GM19395 (cell line): ENCODE measurements at regions not wholly inside any gene's neighbourhood (a gene's known extent, or its start where the extent isn't known, plus 50 kb on each side); places are given as distances from the start of the nearest gene placed in this dataset.

Experiments used
- ATAC-seq: cut with Tn5 transposase; IDR thresholded peaks from one replicate; pipeline ENCODE4 v1.9.1; 2021; ENCODE audit warnings: mild to moderate bottlenecking, moderate library complexity; ENCODE audit not compliant: unreplicated experiment

- ATAC-seq = no peak
These were observed 658.2 kb upstream of the CCDC54 start for GRCh38 chr3:106719077-106719476.

- ATAC-seq = no peak
These were observed 657.7 kb upstream of the CCDC54 start for GRCh38 chr3:106719583-106719982.

- ATAC-seq = no peak
These were observed 656.7 kb upstream of the CCDC54 start for GRCh38 chr3:106720510-106720909.

- no peak for ATAC-seq
These were observed 651.7 kb upstream of the CCDC54 start for GRCh38 chr3:106725566-106725965.

GRCh38 chr3:106728315-106729098 is 648.7 kb upstream of the CCDC54 start:
- no peak for ATAC-seq

GRCh38 chr3:106729481-106729880 is 647.8 kb upstream of the CCDC54 start:
- no peak for ATAC-seq

GRCh38 chr3:106731230-106731629 is 646.0 kb upstream of the CCDC54 start:
- ATAC-seq = no peak

- ATAC-seq = no peak
These were observed 642.5 kb upstream of the CCDC54 start for GRCh38 chr3:106734712-106735111.

- ATAC-seq = no peak
These were observed 640.0 kb upstream of the CCDC54 start for GRCh38 chr3:106737265-106737664.

- no peak for ATAC-seq
These were observed 637.1 kb upstream of the CCDC54 start for GRCh38 chr3:106740116-106740515.

- ATAC-seq = no peak
These were observed 631.7 kb upstream of the CCDC54 start for GRCh38 chr3:106745344-106746168.

- no peak for ATAC-seq
These were observed 631.0 kb upstream of the CCDC54 start for GRCh38 chr3:106746286-106746685.

GRCh38 chr3:106748472-106749262 is 628.6 kb upstream of the CCDC54 start:
- no peak for ATAC-seq

- ATAC-seq = no peak
These were observed 627.1 kb upstream of the CCDC54 start for GRCh38 chr3:106750092-106750491.

- ATAC-seq = no peak
These were observed 621.9 kb upstream of the CCDC54 start for GRCh38 chr3:106755336-106755735.

- no peak for ATAC-seq
These were observed 620.3 kb upstream of the CCDC54 start for GRCh38 chr3:106756901-106757300.

GRCh38 chr3:106758459-106758858 is 618.8 kb upstream of the CCDC54 start:
- ATAC-seq = no peak

- no peak for ATAC-seq
These were observed 617.5 kb upstream of the CCDC54 start for GRCh38 chr3:106759731-106760130.

GRCh38 chr3:106765342-106765741 is 611.9 kb upstream of the CCDC54 start:
- ATAC-seq = no peak

GRCh38 chr3:106768941-106769480 is 608.2 kb upstream of the CCDC54 start:
- no peak for ATAC-seq

- ATAC-seq = no peak
These were observed 603.4 kb upstream of the CCDC54 start for GRCh38 chr3:106773795-106774194.
